Mesothelial cell of epicardium (in vitro differentiated cells): ENCODE measurements at regions not wholly inside any gene's neighbourhood (a gene's known extent, or its start where the extent isn't known, plus 50 kb on each side); places are given as distances from the start of the nearest gene placed in this dataset.

Experiments
- DNase-seq, 2 experiments: peaks; one replicate each; pipeline ENCODE4 v3.0.0; 2021; ENCODE audit warnings: low spot score in 2 of 2; ENCODE audit not compliant: unreplicated experiment in 2 of 2
- H3K27ac Mint-ChIP-seq: 2 replicates; pipeline ENCODE4 v1.8.0; 2021; ENCODE audit warnings: mixed read lengths
- H3K27me3 Mint-ChIP-seq: 2 replicates; pipeline ENCODE4 v1.8.0; 2021; ENCODE audit warnings: low read depth, mixed read lengths
- H3K36me3 Mint-ChIP-seq: 2 replicates; pipeline ENCODE4 v1.8.0; 2021; ENCODE audit warnings: mixed read lengths
- H3K4me1 Mint-ChIP-seq: 2 replicates; pipeline ENCODE4 v1.8.0; 2021; ENCODE audit warnings: mixed read lengths
- H3K4me3 Mint-ChIP-seq: 2 replicates; pipeline ENCODE4 v1.8.0; 2021; ENCODE audit warnings: mild to moderate bottlenecking, moderate library complexity, mixed read lengths
- H3K9me3 Mint-ChIP-seq: 2 replicates; pipeline ENCODE4 v1.8.0; 2021; ENCODE audit warnings: mixed read lengths
- TF ChIP-seq, protein P1 (sequence below): fragments of 200-600 bp; sonication (generic); IDR thresholded peaks from one replicate; pipeline ENCODE4 v1.5.0; 2021; ENCODE audit warnings: antibody characterized with exemption; ENCODE audit not compliant: unreplicated experiment

DNA sequence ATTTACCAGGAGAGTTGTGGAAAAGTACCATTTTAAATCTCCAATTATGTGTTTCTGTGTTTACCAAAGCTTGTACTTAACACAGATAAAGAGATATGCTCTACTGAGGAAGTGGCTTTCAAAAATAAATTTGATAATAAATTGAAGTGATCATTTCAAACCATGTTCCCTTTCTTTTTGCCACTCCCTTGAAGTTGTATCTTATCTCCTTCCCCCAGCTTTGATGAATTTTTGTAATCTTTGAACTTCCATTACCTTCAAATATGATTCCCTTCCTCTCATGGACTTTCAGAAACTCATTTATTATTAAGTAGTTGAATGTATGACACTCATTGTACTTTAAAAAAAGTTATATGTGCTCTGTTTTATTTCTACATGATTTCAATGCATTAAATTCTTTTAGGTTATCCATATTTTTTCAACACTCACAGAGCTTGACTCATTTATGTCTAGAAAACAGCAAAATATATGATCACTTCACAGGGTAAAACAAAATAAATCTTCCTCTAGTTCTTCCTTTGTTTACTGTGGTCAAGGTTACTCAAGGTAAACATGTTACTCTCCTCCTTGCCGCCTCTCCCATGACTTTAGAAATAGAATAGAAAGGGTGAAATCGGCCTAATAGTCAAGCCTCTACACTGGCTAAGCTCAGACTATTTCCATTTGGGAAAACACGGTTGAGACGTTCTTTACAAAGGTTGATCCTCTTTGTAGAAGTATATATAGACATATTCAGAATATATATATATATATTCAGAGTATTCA lies 251.2 kb upstream of the SPRY2 start:
- H3K36me3 Mint-ChIP-seq: peaks cover 5% of the 10 kb centered on the region
- no peak overlapping the region for H3K4me3 Mint-ChIP-seq
- H3K27me3 Mint-ChIP-seq: no peaks in the 10 kb centered on the region
- H3K4me1 Mint-ChIP-seq: peaks cover 8% of the 10 kb centered on the region
- TF ChIP-seq, protein P1, sequence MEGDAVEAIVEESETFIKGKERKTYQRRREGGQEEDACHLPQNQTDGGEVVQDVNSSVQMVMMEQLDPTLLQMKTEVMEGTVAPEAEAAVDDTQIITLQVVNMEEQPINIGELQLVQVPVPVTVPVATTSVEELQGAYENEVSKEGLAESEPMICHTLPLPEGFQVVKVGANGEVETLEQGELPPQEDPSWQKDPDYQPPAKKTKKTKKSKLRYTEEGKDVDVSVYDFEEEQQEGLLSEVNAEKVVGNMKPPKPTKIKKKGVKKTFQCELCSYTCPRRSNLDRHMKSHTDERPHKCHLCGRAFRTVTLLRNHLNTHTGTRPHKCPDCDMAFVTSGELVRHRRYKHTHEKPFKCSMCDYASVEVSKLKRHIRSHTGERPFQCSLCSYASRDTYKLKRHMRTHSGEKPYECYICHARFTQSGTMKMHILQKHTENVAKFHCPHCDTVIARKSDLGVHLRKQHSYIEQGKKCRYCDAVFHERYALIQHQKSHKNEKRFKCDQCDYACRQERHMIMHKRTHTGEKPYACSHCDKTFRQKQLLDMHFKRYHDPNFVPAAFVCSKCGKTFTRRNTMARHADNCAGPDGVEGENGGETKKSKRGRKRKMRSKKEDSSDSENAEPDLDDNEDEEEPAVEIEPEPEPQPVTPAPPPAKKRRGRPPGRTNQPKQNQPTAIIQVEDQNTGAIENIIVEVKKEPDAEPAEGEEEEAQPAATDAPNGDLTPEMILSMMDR: no peak
- DNase-seq: no peak
- peaks cover 26% of the 10 kb centered on the region for H3K9me3 Mint-ChIP-seq
- H3K27ac Mint-ChIP-seq: peak overlapping the region; percentile 71

DNA sequence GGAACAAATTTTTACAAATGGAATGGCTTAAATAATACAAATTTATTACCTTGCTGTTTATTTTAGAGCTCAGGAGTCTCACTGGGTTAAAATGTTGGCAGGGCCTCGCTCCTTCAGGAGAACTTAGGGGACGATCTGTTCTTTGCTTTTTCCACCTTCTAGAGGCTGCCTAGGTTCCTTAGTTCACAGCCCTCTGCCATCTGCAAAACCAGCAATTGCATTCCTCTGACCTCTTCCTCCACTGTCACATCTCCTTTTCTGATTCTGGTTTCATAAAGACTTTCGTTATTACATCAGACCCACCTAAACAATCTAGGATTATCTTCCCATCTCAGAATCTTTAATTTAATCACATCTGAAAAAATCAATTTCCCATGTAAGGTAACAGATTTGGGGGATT lies 249.6 kb upstream of the SPRY2 start:
- H3K4me3 Mint-ChIP-seq: no peak overlapping the region
- peaks cover 8% of the 10 kb centered on the region for H3K4me1 Mint-ChIP-seq
- H3K9me3 Mint-ChIP-seq: peaks cover 29% of the 10 kb centered on the region
- TF ChIP-seq, protein P1: no peak
- H3K27me3 Mint-ChIP-seq: no peaks in the 10 kb centered on the region
- H3K36me3 Mint-ChIP-seq: peaks cover 5% of the 10 kb centered on the region
- no peak for DNase-seq
- H3K27ac Mint-ChIP-seq: no peak overlapping the region

DNA sequence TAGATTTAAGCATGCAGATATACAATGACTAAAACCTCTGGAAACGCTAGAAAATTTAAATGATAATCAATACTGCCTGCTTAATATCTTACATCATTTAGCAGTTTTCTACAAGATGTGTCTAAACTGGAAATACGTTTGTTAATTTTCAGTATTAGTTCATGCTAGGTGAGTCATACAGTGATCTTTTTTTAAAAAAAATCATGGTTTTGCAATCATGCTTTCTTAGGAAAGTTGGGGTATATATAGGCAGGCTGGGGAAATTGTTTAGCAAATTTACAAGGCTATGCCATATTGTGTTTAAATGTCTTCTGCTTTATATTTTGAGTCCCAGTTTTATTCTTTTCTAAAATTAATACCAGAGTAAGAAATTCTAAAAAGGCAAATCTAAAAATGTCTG lies 245.4 kb upstream of the SPRY2 start:
- no peak for DNase-seq
- no peak overlapping the region for H3K27ac Mint-ChIP-seq
- no peak overlapping the region for H3K4me3 Mint-ChIP-seq
- no peaks in the 10 kb centered on the region for H3K4me1 Mint-ChIP-seq
- no peaks in the 10 kb centered on the region for H3K27me3 Mint-ChIP-seq
- TF ChIP-seq, protein P1: no peak
- H3K36me3 Mint-ChIP-seq: peaks cover 8% of the 10 kb centered on the region
- H3K9me3 Mint-ChIP-seq: peaks cover 42% of the 10 kb centered on the region

DNA sequence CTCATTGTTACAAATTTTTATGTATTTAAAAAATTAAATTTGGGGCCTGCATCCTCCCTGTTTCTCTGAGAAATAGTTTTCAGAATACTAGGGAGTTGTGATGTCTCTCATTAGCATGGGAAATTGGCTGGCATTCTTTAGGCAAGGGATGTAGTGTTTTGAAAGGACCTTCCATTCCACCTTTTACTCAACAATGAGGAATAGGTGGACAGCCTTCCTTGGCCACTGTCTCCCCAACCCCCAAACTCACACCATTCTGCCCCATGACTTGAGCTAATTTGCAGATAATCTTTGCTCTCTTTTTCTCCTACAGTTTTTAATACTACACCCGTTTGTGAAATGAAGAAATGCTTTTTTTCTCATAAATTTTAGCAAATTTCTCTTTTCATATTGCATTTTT lies 244.6 kb upstream of the SPRY2 start:
- Mint-ChIP-seq H3K36me3 (peaks cover 12% of the 10 kb centered on the region), H3K4me1 (no peaks in the 10 kb centered on the region), H3K27ac (no peak overlapping the region), H3K9me3 (peaks cover 47% of the 10 kb centered on the region), H3K4me3 (no peak overlapping the region), H3K27me3 (no peaks in the 10 kb centered on the region)
- DNase-seq: no peak
- TF ChIP-seq, protein P1: no peak

DNA sequence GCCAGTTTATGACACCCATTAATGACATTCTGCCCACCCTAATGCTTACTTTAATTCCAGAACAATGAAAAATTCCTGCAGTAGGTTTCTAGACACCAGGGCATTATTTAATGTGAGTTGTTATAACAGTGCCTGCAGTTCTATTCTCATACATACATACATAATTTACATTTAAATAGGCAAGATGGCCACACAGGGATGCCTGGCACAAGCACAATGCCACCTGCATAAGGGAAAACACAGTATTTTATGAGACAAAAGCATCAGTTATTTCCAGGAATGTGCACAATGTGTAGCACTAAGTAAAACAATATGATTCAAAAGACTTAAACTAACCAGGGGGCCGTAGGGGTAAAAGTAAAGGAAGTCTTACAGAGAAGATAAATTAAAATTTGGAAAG lies 243.9 kb upstream of the SPRY2 start:
- H3K36me3 Mint-ChIP-seq: peaks cover 12% of the 10 kb centered on the region
- H3K4me3 Mint-ChIP-seq: no peak overlapping the region
- peaks cover 47% of the 10 kb centered on the region for H3K9me3 Mint-ChIP-seq
- H3K4me1 Mint-ChIP-seq: no peaks in the 10 kb centered on the region
- H3K27ac Mint-ChIP-seq: no peak overlapping the region
- H3K27me3 Mint-ChIP-seq: no peaks in the 10 kb centered on the region
- TF ChIP-seq, protein P1: no peak
- no peak for DNase-seq
